ENCODE measurements at regions not wholly inside any gene's neighbourhood (a gene's known extent, or its start where the extent isn't known, plus 50 kb on each side); places are given as distances from the start of the nearest gene placed in this dataset.

DNA sequence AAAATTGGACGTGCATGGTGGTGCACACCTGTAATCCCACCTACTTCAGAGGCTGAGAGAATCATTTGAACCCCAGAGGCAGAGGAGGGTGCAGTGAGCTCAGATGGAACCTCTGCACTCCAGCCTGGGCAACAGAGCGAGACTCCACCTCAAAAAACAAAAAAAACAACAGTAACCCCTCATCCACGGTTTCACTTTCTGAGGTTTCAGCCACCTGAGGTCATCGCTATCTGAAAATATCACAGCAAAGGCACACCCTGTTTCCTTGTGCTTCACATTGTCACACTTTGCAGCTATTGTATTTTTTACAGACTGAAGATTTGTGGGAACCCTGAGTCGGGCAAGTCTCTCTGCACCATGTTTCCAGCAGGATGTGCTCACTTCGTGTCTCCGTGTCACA, 54.1 kb upstream of the FOXQ1 start:
- DNase-seq (ENCODE audit: low read depth) = no peak

DNA sequence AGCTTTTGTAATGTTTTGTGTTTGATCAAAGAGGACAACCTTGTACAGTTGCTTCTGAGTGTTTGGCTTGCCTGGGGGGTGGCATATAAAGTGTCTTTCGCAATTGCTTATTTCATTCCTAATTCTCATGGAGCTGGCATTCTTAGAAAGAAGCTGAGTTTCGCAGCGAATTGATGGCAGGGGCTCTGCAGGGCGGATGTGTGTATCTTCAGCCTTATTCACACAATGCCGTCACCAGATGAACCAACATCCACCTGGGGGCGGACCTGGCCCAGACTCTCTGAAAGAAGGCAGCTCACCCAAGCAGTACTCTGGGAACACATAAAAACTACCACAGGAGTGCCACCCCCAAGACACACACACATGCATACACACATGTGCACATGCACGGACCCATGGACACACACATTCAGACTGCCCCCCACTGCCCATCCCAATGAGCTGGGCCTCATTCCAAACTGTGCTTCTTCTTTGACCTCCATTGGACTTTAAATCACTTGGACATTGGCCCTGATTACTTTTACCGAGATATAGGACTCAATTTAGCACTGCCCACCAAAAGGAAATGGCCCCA, 55.4 kb upstream of the FOXQ1 start:
- DNase-seq (ENCODE audit: low read depth) = no peak

DNA sequence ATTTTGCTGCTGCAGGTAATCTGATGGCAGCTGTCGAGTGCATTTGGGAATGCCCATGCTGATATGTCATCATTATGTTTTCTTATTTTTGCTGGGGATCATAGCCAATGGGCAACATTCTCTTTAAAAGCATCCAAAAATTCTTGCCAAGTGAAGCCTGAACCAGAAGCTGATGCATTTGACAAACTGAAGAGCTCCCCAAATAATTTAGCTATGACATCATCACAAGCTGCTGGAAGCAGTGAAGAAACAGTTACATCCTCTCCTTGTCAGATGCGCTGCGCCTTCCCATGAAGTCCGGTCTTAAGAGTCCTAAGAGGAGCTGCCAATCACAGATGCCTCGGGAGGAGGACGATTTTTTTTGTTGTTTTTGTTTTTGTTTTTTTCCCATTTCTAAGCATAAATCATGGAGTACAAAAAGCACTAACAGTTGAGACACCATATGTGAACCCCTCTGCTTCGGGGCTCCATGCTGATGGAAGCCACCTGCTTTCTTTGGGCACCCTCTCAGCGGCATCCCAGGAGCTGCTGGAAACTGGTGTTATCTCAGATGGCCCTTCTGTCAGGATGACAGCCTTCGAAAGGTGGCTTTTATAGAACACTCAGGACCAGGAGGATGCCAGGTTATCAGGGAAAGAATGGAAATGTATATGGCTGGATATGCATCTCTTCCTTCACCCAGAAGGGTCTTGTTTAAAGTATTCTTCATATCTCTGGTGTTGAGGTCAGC, 56.1 kb upstream of the FOXQ1 start:
- DNase-seq (ENCODE audit: low read depth) = peak; percentile 48

DNA sequence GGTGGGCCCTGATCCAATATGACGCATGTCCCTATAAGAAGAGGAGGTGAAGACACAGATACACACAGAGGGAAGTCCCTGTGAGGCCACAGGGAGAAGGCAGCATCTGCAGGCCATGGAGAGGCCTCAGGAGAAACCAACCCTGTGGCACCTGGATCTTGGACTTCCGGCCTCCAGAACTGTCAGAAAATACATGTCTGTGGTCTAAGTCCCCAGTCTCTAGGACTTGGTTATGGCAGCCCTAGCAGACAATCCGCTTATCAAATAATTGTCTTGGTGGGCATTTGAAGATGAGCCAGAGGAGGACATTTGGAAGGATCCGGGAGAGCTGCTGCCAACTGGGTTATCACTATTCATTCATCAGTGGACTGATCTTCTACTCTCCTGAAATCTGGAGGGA, 57.6 kb upstream of the FOXQ1 start:
- no peak for DNase-seq (ENCODE audit: low read depth)

DNA sequence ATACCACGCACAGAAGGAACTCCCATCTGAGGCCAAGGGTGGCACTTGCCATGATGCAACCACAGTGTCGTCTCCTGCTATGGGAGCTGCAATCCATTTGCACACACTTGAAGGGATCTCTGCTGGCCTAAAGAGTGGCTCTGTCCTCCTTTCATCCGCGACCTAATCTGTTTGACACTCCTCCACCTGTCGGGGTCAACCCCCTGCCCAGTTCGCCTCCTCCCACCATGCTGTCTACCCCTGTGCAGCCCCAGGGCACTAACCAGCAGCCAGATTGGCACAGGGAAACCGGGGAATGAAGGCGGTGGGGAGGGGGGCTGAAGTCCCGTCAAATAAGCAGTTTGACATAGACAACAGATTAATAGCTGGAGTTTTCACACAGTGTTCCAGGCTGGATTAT, 58.1 kb upstream of the FOXQ1 start:
- no peak for DNase-seq (ENCODE audit: low read depth)

DNA sequence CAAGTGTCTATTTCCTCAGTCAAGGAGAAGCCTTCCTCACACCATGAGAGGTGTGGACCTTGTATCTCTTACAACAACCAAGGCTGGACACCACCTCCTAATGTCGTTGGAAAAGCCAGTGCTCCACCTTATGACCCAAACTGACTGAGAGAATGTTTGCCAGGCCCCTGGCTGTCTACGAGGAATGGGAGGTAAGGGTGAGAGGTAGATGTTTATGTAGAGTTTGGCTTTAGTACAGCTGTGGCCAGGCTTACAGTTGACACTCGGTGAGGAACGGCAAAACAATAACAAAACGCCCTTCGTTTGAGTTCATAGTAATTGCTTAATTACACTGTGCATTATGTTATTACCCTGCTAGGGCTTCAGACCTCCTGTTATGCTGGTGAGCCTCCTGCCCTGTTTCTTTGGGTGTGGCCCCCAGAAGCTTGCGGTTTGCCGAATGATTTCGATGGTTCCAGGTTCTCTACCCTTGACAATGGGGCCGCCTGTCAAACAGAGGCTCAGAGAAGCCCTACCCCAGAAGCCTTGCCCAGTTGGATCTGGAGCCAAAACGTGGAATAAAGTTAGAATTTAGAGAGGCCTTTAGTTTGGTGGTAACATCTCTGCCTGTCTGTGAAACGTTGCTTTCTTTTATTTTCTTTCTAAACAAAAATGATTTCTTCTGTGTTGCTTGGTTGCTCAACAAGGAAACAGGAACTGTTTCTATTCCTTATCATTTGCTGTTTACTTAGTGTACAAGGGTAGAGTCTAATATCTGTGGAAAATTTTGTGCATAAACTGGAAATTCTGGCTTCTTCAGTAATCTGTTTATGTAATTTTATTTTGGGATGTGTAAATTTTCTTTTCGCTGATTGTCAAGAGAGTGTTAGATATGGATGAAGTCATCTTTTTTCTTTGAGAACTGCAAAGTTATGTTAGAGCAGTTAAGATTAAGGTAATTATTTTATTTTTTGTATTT, 60.4 kb upstream of the FOXQ1 start:
- DNase-seq (ENCODE audit: low read depth) = no peak

DNA sequence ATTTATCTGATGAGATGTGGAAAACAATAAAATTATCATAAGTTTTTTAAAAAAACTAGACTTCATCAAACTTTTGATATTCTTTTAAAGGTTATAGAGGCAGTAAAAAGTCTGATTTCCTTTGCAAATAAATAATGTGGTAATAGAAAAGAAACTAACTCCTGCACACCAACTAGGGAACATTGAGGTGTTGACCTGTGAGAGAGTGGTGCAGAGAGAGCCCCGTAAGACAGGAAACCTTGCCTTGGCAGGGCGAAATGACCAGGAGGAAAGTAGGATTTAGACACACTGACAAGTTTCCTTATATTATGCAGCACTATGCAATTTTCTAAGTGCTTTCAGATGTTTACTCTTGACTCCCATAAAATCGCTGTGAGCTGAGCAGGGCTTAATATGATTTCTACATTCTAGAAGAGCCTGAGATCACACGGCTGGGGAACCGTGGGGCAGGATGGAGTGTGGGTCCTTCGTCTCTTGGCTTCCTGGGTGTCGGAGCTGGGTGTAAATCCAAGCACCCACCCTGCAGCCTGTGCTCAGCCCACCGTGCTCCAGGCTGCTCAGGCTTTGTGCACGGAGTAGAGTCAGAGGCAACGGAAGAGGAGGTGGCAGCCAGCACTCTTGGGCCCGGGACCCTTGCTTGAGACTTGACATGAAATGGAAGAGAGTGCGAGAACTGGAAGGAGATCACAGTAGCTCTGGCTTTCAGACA, 61.3 kb upstream of the FOXQ1 start:
- DNase-seq (ENCODE audit: low read depth) = peak; percentile 30

DNA sequence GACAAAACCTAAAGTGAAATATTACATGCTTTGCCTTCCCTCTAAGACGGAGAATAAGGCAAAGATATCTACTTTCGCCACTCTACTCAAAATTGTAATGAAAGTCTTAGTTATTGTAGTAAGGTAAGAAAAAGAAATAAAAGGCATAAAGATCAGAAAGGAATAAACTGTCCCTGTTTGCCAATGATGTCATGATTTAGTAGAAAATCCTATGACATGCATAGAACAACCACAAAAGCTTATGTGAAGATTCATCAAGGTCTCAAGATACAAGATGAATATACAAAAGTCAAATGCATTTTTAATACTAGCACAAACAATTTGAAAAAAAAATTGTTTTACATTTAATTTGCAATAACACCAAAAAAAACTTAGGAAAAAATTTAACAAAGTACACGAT, 64.0 kb upstream of the FOXQ1 start:
- no peak for DNase-seq (ENCODE audit: low read depth)

DNA sequence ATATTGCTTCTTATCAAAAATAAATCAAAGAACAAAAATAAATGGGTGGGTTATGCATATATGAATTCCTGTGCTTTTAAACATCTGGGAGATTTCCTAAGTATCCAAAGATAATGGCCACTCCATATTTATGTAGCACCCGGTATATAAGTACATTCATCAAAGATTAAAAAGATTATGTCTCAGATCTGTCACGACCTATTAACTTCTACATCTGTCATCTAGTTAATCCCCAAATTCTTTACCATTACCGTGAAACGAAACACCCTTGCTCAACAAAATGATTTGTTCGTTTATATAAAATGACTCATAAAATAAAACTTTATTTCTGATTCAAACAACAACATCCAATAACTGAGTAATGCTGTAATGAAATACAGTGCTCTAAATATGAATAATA, 64.8 kb upstream of the FOXQ1 start:
- peak; percentile 29 for DNase-seq (ENCODE audit: low read depth)

DNA sequence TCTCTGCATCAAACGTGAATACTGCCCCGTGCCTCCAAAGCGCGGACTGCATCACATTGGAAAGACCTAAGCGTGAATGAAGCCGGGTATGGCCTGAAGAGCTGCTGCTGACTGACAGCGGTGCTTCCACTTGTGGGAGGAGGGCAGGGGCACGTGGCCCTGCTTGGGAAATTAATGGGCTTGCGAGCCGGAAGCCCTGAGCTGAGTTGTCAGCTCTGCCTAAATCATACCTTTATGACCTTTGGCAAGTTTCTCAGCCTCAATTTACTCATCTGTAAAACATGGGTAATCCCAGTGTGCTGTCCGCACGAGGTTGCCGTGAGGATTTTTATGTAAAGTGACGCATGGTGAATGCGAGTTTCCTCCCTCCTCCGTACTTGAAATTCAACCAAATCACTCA, 67.0 kb upstream of the FOXQ1 start:
- no peak for DNase-seq (ENCODE audit: low read depth)

DNA sequence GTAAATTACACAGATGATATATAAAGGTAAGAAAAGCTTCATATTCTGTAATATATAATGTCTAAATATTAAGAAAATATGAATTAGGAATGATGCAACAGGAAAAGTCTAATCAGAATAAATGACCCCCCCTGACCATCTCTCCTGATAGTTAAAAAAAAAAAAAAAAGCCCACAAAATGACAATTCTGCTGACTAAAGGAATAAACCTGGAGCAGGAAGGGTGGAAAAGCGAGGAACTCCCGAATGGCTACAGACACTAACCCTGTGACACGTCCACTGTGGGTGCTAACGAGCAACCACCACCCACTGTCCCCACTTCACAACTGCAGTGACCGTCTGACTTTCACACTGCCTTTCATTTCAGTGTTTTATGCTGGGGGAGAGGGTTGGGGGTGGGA, 67.6 kb upstream of the FOXQ1 start:
- no peak for DNase-seq (ENCODE audit: low read depth)

DNA sequence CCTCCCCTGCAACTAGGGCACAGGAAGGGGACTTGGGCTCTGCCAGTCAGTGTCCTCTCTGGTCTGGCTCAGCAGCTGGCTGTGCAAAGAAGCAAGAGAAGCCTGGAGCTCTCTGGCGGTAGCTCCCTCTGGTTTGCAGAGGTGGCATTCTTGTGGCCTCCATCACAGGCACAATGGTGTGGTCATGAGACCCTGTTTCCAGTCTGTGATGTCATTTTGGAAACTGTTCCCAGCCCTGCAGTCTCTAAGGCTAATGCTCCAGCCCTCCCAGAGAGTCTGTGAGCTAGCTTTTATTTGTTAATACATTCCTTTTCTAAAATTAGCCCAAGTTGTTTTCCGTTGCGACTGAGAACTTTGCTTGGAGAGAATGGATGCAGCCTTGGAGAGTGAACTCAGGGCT, 69.5 kb upstream of the FOXQ1 start:
- DNase-seq (ENCODE audit: low read depth) = peak; percentile 46

DNA sequence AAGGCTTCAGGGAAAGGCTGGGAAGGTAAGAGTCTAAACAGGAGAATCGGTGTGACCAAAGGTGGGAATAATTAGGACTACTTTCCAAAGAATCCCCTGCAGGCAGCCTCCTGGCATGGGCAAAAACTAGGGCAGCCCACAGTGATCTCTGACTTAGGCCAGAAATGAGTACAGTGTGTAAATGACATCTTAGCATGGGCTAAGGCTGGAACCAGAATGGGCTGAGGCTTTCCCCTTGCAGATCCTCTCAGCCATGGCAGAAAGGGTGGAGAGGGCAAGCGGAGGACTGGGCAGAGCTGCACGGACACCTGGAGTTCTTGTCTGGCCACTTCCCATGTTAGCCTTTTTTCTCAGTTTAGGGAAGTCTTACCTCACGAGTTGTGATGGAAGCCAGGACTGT, 69.9 kb upstream of the FOXQ1 start:
- DNase-seq (ENCODE audit: low read depth) = no peak

DNA sequence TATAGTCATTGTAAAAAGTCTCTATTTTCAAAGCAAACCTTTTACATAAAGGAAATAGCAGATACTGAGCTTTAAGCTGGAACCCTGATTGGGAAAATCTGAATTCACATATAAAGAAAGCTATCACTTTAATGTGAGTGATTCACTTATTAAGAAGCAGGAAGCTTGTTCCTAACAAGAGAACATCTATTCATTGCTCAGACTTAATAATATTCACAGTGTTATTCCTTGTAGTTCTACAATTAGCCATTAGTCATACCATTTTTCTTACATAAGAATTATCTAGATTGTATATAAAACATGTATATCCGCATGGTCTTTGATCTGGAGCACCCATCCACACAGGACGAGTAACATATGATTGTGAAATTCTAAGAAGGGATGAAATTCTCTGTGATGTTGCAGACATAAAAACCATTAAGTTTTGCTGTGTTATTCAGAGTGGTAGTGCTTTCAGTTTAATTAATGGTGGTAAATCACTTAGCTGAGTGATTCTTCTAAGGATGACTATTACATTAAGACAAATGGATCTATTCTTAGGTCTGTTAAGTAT, 71.1 kb upstream of the FOXQ1 start:
- DNase-seq (ENCODE audit: low read depth) = peak; percentile 21

DNA sequence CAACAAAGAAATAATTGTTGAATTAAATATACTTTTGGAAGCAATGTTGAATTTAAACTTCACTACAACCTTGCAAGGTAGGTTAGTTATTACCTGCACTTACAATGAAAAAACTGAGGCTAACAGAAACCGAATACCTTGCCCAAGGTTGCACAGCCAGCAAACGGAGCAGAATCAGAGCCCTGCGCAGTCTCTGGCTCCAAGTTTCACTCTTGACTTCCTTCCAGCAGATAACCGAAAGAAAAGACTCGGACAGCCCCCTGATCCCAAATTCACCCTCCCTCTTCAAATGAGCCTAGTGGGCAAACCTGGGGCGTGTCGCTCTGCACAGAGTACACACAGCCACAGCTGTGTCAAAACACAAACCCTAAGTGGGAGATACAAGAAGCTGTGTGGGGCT, 72.1 kb upstream of the FOXQ1 start:
- no peak for DNase-seq (ENCODE audit: low read depth)

DNA sequence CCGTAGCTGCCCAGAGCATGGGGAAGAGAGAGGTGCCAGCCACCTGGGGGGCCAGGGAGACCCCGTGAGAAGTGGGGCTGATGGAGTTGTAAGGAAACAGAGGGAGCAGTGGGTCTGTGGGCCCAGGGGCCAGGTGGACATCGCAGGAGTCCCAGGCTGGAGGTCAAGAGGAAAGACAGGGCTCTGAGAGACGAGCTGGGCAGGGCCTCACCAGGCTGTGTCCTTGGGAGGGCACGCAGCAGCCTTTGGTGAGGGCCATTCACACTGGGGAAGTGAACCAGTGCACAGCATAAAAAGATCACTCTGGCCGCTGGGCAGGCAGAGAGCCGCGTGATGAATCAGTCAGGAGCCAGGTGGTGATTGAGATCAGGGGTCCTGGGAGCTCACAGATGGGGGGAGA, 73.9 kb upstream of the FOXQ1 start:
- no peak for DNase-seq (ENCODE audit: low read depth)

DNA sequence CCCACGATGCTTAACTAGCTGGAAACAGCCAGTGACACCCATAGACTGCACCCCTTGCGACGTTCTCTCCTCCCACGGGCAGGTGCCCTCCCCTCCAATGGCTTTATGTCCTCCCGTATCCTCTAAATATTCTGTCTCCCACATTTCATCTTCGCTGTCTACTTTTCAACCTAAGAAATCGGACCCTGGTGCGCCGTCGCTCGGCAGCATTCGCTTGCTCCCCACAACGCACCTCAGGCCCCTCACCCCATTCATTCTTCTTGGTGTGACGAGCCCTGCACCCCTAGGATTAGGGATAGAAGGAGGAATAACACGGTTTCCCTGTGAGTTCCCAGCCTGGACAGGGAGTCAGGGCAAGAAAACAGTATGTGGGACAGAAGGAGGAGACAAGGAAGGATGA, 74.3 kb upstream of the FOXQ1 start:
- no peak for DNase-seq (ENCODE audit: low read depth)

DNA sequence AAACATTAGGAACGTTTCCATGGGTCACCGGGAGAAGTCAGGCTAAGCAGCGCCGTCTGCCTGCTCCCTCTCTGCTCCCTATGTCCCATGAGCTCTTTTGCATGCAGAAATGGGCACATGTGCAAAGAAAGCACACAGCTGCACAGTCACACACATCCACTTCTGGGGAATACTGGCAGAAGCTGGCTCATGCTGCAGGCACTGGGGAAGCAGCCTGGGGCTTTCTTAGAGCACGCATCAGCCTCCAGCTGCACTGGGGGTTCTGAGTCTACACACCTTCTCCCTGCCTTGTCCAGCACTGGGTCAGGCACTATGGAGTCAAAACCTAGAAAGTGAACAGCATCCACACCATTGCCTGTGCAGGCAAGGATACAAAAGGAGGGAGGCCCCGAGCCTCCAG, 76.1 kb upstream of the FOXQ1 start:
- DNase-seq (ENCODE audit: low read depth) = no peak

DNA sequence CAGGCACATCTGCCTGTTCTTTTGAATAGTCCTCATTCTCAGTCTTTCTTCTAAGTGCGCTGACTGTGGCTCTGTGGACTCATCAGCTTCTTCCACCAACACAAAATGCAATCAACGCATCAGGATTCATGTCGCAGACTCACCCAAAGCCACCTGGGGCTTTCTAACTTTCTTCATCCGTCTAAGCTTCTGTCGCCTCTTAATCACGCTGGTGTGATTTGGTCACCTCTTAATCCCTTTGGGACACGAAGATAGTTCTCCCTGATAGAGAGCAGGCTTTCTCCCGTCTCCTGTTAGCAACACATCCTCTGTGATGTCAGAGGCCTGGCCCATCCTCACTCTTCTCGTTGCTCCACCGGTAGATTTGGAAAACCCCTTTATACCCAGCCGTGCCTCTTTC, 78.0 kb upstream of the FOXQ1 start:
- no peak for DNase-seq (ENCODE audit: low read depth)

DNA sequence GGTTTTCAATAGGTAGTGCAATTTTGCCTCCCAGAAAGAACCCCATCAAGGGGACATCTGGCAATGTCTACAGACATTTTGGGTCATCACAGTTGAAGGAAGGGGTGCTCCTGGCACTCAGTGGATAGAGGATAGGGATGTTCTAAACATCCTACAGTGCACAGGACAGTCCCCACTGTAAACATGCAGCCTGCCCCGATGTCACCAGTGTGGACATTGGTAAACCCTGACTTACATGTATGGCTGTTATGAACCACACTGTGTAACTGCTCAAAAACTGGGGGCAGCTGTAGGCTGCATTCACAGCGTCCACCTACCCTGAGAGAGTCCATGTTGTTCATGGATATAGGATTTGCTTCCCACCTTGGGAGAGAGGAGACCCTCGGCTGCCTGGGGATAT, 79.3 kb upstream of the FOXQ1 start:
- DNase-seq (ENCODE audit: low read depth) = no peak

DNA sequence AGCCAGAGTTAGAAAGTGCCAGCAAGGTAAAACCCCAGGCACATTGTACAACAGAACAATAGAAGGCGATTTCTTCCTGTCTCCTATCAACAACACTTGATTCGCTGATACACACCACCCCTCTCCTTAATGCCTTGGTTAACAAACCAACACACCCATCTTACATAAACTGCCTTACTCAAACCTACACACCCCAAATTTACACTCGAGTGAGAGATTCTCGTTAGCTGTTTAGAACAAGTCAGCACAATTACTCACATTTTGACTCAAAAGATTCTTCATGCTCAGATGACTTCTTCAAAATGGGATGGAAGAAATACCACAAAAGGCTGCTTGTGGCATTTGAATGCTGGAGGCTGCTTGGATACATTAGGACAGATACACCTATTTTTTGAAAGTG, 80.0 kb upstream of the FOXQ1 start:
- peak; percentile 19 for DNase-seq (ENCODE audit: low read depth)

All from M059J (cell line).